H1 (cell line): ENCODE measurements at regions not wholly inside any gene's neighbourhood (a gene's known extent, or its start where the extent isn't known, plus 50 kb on each side); places are given as distances from the start of the nearest gene placed in this dataset.
A peak's percentile ranks its signal among the peaks of the same experiment; 100 is the strongest.
"Not testable (repeated sequence)": the region's sequence is repeated elsewhere in the genome, so short reads cannot be mapped to it uniquely, and the experiment has no call there.

Experiments used
- CTCF ChIA-PET: fragments of 300-600 bp; sonication (Branson Sonifier 250); formaldehyde crosslinking; loops from one replicate; lab custom pipeline; 2021; ENCODE audit not compliant: partially characterized antibody; lab: Charles Lee
- POLR2A ChIA-PET: fragments of 300-600 bp; sonication (Branson Sonifier 250); formaldehyde crosslinking; loops from one replicate; lab custom pipeline; 2021; ENCODE audit warnings: inconsistent platforms; ENCODE audit not compliant: partially characterized antibody; lab: Charles Lee
- DNase-seq, 2 experiments: peaks; one replicate each; pipeline versions ENCODE4 v3.0.0 to v3.0.0-alpha.2; 2010 to 2022; ENCODE audit warnings: low spot score in 2 of 2, low read depth in 1 of 2, mixed read lengths in 1 of 2
- FAIRE-seq: peaks from 2 replicates; lab custom pipeline; 2011; peaks lifted over from hg19 to GRCh38; lab: Jason Lieb, UNC
- H2AFZ ChIP-seq: 2 replicates; pipeline ENCODE4 v1.8.1; 2012; ENCODE audit warnings: low read length, inconsistent platforms
- H2AK5ac ChIP-seq: 2 replicates; pipeline ENCODE4 v1.6.1; 2013; ENCODE audit warnings: low read depth, low read length
- H2BK120ac ChIP-seq: replicated peaks from 2 replicates; pipeline ENCODE3; 2013; ENCODE audit warnings: low read depth, low read length, inconsistent platforms
- H2BK12ac ChIP-seq: 2 replicates; pipeline ENCODE4 v1.6.1; 2013; ENCODE audit warnings: low read depth, low read length
- H2BK15ac ChIP-seq: 2 replicates; pipeline ENCODE4 v1.6.1; 2013; ENCODE audit warnings: low read length
- H2BK20ac ChIP-seq: 2 replicates; pipeline ENCODE4 v1.6.1; 2013; ENCODE audit warnings: low read length
- H2BK5ac ChIP-seq: 2 replicates; pipeline ENCODE4 v1.6.1; 2013; ENCODE audit warnings: low read depth, low read length
- H3K14ac ChIP-seq: 2 replicates; pipeline ENCODE4 v1.6.1; 2013; ENCODE audit warnings: inconsistent platforms; ENCODE audit not compliant: insufficient read length
- H3K18ac ChIP-seq: 2 replicates; pipeline ENCODE4 v1.6.1; 2013; ENCODE audit warnings: low read length; ENCODE audit errors: extremely low read depth
- H3K23ac ChIP-seq: 2 replicates; pipeline ENCODE4 v1.6.1; 2013; ENCODE audit warnings: inconsistent platforms; ENCODE audit not compliant: insufficient read length
- H3K23me2 ChIP-seq: 2 replicates; pipeline ENCODE4 v1.6.1; 2013; ENCODE audit warnings: low read depth, low read length
- H3K27ac ChIP-seq: 2 replicates; pipeline ENCODE4 v1.6.1; 2011; ENCODE audit warnings: low read depth, low read length, inconsistent platforms
- H3K27me3 ChIP-seq, 4 experiments: replicated peaks in 1 of 4; 1 replicate in 1 of 4; 2 replicates in 3 of 4; pipeline versions ENCODE4 v1.6.1 to v1.8.1; 2011 to 2013; ENCODE audit warnings: low read length in 3 of 4, mild to moderate bottlenecking in 3 of 4, inconsistent platforms in 2 of 4, mixed read lengths in 2 of 4, moderate library complexity in 1 of 4; ENCODE audit not compliant: control insufficient read depth in 3 of 4, insufficient read depth in 3 of 4; ENCODE audit errors: extremely low read depth in 1 of 4
- H3K36me3 ChIP-seq, 4 experiments: 2 replicates each; pipeline versions ENCODE4 v1.6.1 to v1.8.1; 2011 to 2013; ENCODE audit warnings: mild to moderate bottlenecking in 4 of 4, low read length in 3 of 4, moderate library complexity in 2 of 4, control low read depth in 1 of 4, inconsistent platforms in 1 of 4; ENCODE audit not compliant: insufficient read depth in 4 of 4, control insufficient read depth in 2 of 4
- H3K4ac ChIP-seq: replicated peaks from 2 replicates; pipeline ENCODE3; 2013; ENCODE audit warnings: low read length, low read depth, mixed read lengths, inconsistent platforms; ENCODE audit not compliant: insufficient read length
- H3K4me1 ChIP-seq, 4 experiments: replicated peaks in 1 of 4; 1 replicate in 1 of 4; 2 replicates in 3 of 4; pipeline versions ENCODE4 v1.6.1 to v1.8.1; 2011 to 2013; ENCODE audit warnings: low read length in 3 of 4, inconsistent platforms in 2 of 4, mixed read lengths in 1 of 4; ENCODE audit not compliant: insufficient read depth in 4 of 4, control insufficient read depth in 3 of 4
- H3K4me2 ChIP-seq, 2 experiments: 2 replicates each; pipeline versions ENCODE4 v1.6.1 to v1.8.1; 2011 to 2013; ENCODE audit warnings: low read depth in 2 of 2, low read length in 2 of 2, control low read depth in 1 of 2, inconsistent platforms in 1 of 2, mild to moderate bottlenecking in 1 of 2; ENCODE audit not compliant: insufficient read depth in 1 of 2
- H3K4me3 ChIP-seq, 4 experiments: fragments of 200-600, 300-600 bp in 1 of 4; sonication (generic), shearing (Covaris generic), sonication (Bioruptor Twin) in 1 of 4; 2 replicates each; pipeline versions ENCODE4 v1.5.1 to v1.8.1; 2011 to 2016; ENCODE audit warnings: low read length in 4 of 4, low read depth in 3 of 4, control low read depth in 2 of 4, inconsistent platforms in 2 of 4, mild to moderate bottlenecking in 2 of 4, mixed read lengths in 1 of 4, moderate library complexity in 1 of 4; ENCODE audit not compliant: insufficient read depth in 2 of 4; ENCODE audit errors: extremely low read depth in 1 of 4
- H3K56ac ChIP-seq: replicated peaks from 2 replicates; pipeline ENCODE3; 2013; ENCODE audit warnings: low read depth, mild to moderate bottlenecking, mixed read lengths, low read length, inconsistent platforms; ENCODE audit not compliant: insufficient read length
- H3K79me1 ChIP-seq: 2 replicates; pipeline ENCODE4 v1.6.1; 2013; ENCODE audit warnings: low read depth, low read length, control low read depth
- H3K79me2 ChIP-seq, 2 experiments: 2 replicates each; pipeline versions ENCODE4 v1.6.1 to v1.8.1; 2012 to 2013; ENCODE audit warnings: low read length in 2 of 2, mild to moderate bottlenecking in 2 of 2, inconsistent platforms in 1 of 2; ENCODE audit not compliant: insufficient read depth in 2 of 2, control insufficient read depth in 1 of 2
- H3K9ac ChIP-seq, 4 experiments: replicated peaks in 1 of 4; 1 replicate in 1 of 4; 2 replicates in 3 of 4; pipeline versions ENCODE4 v1.6.1 to v1.8.1; 2011 to 2013; ENCODE audit warnings: low read depth in 3 of 4, low read length in 3 of 4, control low read depth in 2 of 4, mild to moderate bottlenecking in 2 of 4, moderate library complexity in 2 of 4, inconsistent platforms in 1 of 4; ENCODE audit errors: extremely low read depth in 1 of 4
- H3K9me3 ChIP-seq, 2 experiments: 2 replicates each; pipeline versions ENCODE4 v1.6.1 to v1.8.1; 2012 to 2013; ENCODE audit warnings: mild to moderate bottlenecking in 2 of 2, moderate library complexity in 2 of 2, control low read depth in 1 of 2, inconsistent platforms in 1 of 2, low read depth in 1 of 2, low read length in 1 of 2, mixed read lengths in 1 of 2; ENCODE audit not compliant: insufficient read depth in 2 of 2
- H4K20me1 ChIP-seq, 2 experiments: replicated peaks in 1 of 2; 2 replicates each; pipeline versions ENCODE3 to v1.8.1; 2011 to 2013; ENCODE audit warnings: inconsistent platforms in 2 of 2, low read length in 2 of 2, mild to moderate bottlenecking in 1 of 2; ENCODE audit not compliant: insufficient read depth in 2 of 2, control insufficient read depth in 1 of 2
- H4K5ac ChIP-seq: 2 replicates; pipeline ENCODE4 v1.6.1; 2013; ENCODE audit warnings: low read length, low read depth, mixed read lengths, inconsistent platforms; ENCODE audit not compliant: insufficient read length
- H4K8ac ChIP-seq: 2 replicates; pipeline ENCODE4 v1.8.0; 2013; ENCODE audit warnings: mild to moderate bottlenecking, moderate library complexity, low read length, inconsistent platforms; ENCODE audit not compliant: insufficient read depth; ENCODE audit errors: extremely low read depth
- H4K91ac ChIP-seq: replicated peaks from 2 replicates; pipeline ENCODE3; 2013; ENCODE audit warnings: low read length, mixed read lengths, inconsistent platforms; ENCODE audit not compliant: insufficient read length
- E2F6 ChIP-seq: IDR thresholded peaks from 2 replicates; pipeline ENCODE4 v1.6.1; 2012; ENCODE audit warnings: inconsistent platforms
- WGBS, 2 experiments: shearing (Covaris generic) in 1 of 2; methylation state at CpG; one replicate each; pipeline versions ENCODE4 v1.1.6 to v1.1.7; 2013 to 2015; ENCODE audit warnings: low lambda C conversion rate in 2 of 2, mixed read lengths in 2 of 2, inconsistent platforms in 1 of 2, low coverage in 1 of 2, missing lambda C conversion rate in 1 of 2; ENCODE audit not compliant: insufficient replicate concordance in 2 of 2, insufficient coverage in 1 of 2, insufficient read length in 1 of 2; ENCODE audit errors: extremely low coverage in 1 of 2, missing lambda C conversion rate in 1 of 2; 5-methylcytosine and 5-hydroxymethylcytosine counted together

GRCh38 chr3:98713332-98713731 is 49.8 kb upstream of the ST3GAL6 start:
- H3K27ac ChIP-seq, H2AFZ ChIP-seq, DNase-seq, H3K27me3 ChIP-seq, H3K23ac ChIP-seq, H4K91ac ChIP-seq, POLR2A ChIA-PET, FAIRE-seq, H4K5ac ChIP-seq, H2BK12ac ChIP-seq, H2BK15ac ChIP-seq, H2BK120ac ChIP-seq, H4K20me1 ChIP-seq, H2AK5ac ChIP-seq, H3K23me2 ChIP-seq, H3K56ac ChIP-seq, H3K18ac ChIP-seq, H2BK5ac ChIP-seq, H3K4me2 ChIP-seq, H3K9me3 ChIP-seq, H3K4me1 ChIP-seq, H3K36me3 ChIP-seq, H4K8ac ChIP-seq, H3K14ac ChIP-seq, H3K79me2 ChIP-seq, H2BK20ac ChIP-seq, H3K79me1 ChIP-seq, H3K9ac ChIP-seq, H3K4me3 ChIP-seq, H3K4ac ChIP-seq: not testable (repeated sequence)
- 92% methylated on average over 5 of the region's 5 CpGs; no CpG with 5 or more reads in 1 of the 2 experiments for WGBS, 2 experiments
- CTCF ChIA-PET: interaction anchor here (1.0 kb wide), 1 partner anchor 9 kb away, joined by 3 read pairs; no protein-coding TSS in a partner anchor
- TF ChIP-seq E2F6: peak; percentile 77
